Activated T-cell treated with anti-CD3 and anti-CD28 coated beads, Interleukin-2, amount 50 U/mL, for 72 hours (primary cell): ENCODE measurements at regions not wholly inside any gene's neighbourhood (a gene's known extent, or its start where the extent isn't known, plus 50 kb on each side); places are given as distances from the start of the nearest gene placed in this dataset.

Experiments used
- ATAC-seq, 2 donors: fragments of 150-1000 bp; cut with Tn5 transposase; replicated peaks in 1 of 2; 2 replicates each; pipeline ENCODE4 v1.10.0; 2021; ENCODE audit warnings: moderate library complexity in 2 of 2, mild to moderate bottlenecking in 1 of 2
- DNase-seq, 2 donors: peaks; one replicate each; pipeline ENCODE4 v3.0.0; 2021 to 2022; ENCODE audit warnings: mixed read lengths in 1 of 2
- H3K27ac Mint-ChIP-seq: one replicate; pipeline ENCODE4 v1.8.0; 2022; ENCODE audit warnings: mild to moderate bottlenecking, moderate library complexity, mixed read lengths
- H3K27me3 Mint-ChIP-seq: one replicate; pipeline ENCODE4 v1.8.0; 2022; ENCODE audit warnings: low read depth, mixed read lengths
- H3K36me3 Mint-ChIP-seq, 2 donors: one replicate each; pipeline ENCODE4 v1.8.0; 2022; ENCODE audit warnings: mixed read lengths in 2 of 2, mild to moderate bottlenecking in 1 of 2; ENCODE audit not compliant: insufficient read depth in 2 of 2
- H3K4me1 Mint-ChIP-seq: one replicate; pipeline ENCODE4 v1.8.0; 2022; ENCODE audit warnings: low read depth, mixed read lengths
- H3K4me3 Mint-ChIP-seq, 2 donors: one replicate each; pipeline ENCODE4 v1.8.0; 2022; ENCODE audit warnings: mild to moderate bottlenecking in 2 of 2, mixed read lengths in 2 of 2, moderate library complexity in 2 of 2
- H3K9me3 Mint-ChIP-seq, 2 donors: one replicate each; pipeline ENCODE4 v1.8.0; 2022; ENCODE audit warnings: mixed read lengths in 2 of 2

DNA sequence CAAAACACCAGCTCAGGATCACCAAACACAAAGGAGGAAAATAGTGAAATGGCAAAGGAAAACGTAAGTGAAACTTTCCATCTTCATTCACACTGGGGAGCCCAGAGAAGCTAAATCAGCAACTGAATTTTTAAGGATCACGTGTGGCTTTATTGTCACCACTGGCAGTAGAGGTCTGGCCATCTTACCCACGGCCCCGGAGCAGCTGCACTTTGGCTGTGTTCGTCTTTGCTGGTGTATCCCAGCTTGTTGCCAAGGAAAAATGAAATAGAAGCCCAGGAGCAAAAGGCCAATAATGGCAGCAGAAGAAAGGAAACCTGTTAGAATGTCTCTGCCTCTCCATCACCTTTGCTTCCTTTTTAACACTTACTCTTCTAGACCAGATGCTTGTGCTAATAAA, 274.7 kb downstream of the FOXO1 start:
- H3K36me3 Mint-ChIP-seq, result peaks cover 4% of the 10 kb centered on the region in 2 donors
- H3K27ac Mint-ChIP-seq, result no peak overlapping the region
- H3K4me1 Mint-ChIP-seq, result peaks cover 33% of the 10 kb centered on the region
- no peak overlapping the region for H3K4me3 Mint-ChIP-seq
- H3K27me3 Mint-ChIP-seq, result no peaks in the 10 kb centered on the region
- DNase-seq, result no peak
- H3K9me3 Mint-ChIP-seq, result peaks cover 4% of the 10 kb centered on the region in 2 donors
- no peak for ATAC-seq

DNA sequence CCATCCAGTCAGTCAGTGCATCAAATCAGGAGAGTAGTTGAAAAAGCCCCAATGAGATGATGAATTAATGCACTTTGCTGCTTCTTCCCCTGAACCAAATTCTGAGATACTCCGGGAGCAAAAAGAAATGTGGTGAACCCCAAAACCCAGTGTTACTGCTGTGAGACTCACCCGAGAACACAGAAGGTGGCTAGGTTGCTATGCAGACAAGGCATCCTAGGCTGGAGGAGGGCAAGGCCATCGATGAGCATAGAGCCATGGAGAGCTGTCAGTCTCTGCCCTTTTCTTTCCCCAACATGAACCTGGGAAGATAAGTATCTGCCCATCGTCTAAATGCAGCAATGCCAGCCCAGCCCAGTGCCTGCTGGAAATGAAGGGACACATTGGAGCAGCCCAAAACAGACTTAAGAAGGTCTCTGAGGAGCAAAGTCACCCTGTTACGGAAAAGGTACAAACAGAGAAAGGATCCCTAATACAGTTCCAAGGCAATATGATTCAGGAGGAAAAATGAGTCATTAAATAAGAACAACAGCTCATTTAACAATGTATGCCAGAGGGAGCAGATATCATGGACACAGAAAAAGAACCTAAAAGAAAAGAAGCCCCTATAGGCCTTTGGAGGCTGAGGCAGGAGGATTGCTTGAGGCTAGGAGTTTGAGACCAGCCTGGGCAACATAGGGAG, 272.0 kb downstream of the FOXO1 start:
- H3K9me3 Mint-ChIP-seq, result no peaks in the 10 kb centered on the region
- no peaks in the 10 kb centered on the region for H3K27me3 Mint-ChIP-seq
- DNase-seq, result no peak
- no peak overlapping the region for H3K4me3 Mint-ChIP-seq
- H3K36me3 Mint-ChIP-seq, result no peaks in the 10 kb centered on the region
- ATAC-seq, result no peak
- no peak overlapping the region for H3K27ac Mint-ChIP-seq
- peaks cover 10% of the 10 kb centered on the region for H3K4me1 Mint-ChIP-seq

DNA sequence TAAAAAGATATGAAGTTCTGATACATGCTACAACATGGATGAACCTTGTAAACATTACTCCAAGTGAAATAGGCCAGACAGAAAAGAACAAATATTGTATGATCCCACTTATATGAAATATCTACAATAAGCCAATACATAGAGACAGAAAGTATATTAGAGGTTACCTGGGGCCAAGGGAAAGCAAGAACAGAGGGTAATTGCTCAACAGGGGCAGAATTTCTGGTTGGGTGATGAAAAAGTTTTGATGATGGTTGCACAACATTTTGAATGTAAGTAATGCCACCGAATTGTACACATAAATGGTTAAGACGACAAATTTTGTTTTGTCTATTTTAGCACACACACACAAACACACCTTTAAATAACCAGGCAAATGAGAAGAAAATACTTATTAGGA, 268.4 kb downstream of the FOXO1 start:
- no peak overlapping the region for H3K4me3 Mint-ChIP-seq
- H3K9me3 Mint-ChIP-seq, result no peaks in the 10 kb centered on the region
- DNase-seq (no peak), ATAC-seq (no peak)
- H3K27ac Mint-ChIP-seq, result no peak overlapping the region
- no peaks in the 10 kb centered on the region for H3K36me3 Mint-ChIP-seq
- H3K4me1 Mint-ChIP-seq, result peaks cover 20% of the 10 kb centered on the region
- no peaks in the 10 kb centered on the region for H3K27me3 Mint-ChIP-seq

DNA sequence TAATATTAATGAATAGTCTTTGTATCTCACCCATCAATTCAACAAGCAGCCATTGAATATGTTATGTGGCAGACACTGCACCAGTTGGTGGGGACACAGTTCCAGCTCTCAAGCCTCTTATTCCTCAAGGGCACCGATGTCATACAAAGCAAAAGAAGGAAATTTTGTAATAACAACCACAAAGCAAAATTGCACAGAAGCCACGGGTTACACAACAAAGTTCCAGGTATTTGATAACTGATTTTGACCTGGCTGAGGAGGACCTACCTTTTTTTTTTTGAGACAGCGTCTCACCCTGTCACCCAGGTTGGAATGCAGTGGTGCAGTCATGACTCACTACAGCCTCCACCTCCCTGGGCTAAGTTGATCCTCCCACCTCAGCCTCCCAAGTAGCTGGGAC, 266.7 kb downstream of the FOXO1 start:
- DNase-seq (no peak), ATAC-seq (no peak)
- no peaks in the 10 kb centered on the region for H3K9me3 Mint-ChIP-seq
- H3K27ac Mint-ChIP-seq, result no peak overlapping the region
- peaks cover 28% of the 10 kb centered on the region for H3K4me1 Mint-ChIP-seq
- no peak overlapping the region for H3K4me3 Mint-ChIP-seq
- no peaks in the 10 kb centered on the region for H3K27me3 Mint-ChIP-seq
- no peaks in the 10 kb centered on the region for H3K36me3 Mint-ChIP-seq

DNA sequence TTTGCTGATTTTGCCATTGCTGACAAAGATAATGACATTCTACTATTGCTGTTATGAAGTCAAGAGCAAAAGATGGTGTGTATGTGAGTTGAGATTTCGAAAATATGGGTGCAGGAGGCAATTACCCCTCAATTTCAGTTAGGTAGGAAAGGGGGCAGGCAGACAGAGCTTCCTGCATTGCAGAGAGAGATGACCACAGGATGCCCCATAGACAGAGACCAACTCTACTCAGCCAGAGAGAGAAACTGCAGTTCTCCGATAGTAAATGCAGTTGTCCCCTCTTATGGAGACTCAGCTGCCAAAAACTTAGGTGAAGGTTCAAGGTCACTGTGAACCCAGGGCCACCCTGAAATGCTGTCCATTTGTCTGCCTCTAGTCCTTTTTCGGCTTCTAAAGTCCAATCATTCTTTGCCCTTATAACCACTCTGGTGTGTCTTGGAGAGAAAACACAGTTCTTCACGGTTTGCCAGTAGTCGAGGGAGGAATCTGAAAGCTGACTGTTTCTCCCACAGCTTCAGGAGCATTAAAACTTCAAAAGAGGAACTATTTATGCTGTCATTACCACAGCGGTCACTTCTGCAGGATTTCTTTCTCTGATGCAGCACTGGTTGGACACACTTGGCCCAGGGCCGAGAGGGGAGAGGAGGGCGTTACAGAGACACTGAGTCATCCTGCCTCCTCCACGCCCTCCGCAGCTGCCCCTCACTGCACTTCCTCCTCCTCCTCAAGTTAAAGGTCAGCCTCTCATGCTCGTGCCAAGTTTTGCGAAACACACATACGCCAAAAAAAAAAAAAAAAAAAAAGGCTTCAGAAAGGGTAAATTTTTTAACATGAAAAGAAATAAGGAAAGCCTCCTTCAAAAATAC, 264.3 kb downstream of the FOXO1 start:
- H3K27me3 Mint-ChIP-seq, result no peaks in the 10 kb centered on the region
- H3K4me1 Mint-ChIP-seq, result peaks cover 28% of the 10 kb centered on the region
- DNase-seq (peak; percentile 51 to 58), ATAC-seq (peak; percentile 90 to 94)
- H3K9me3 Mint-ChIP-seq, result no peaks in the 10 kb centered on the region
- H3K27ac Mint-ChIP-seq, result no peak overlapping the region
- H3K36me3 Mint-ChIP-seq, result no peaks in the 10 kb centered on the region
- H3K4me3 Mint-ChIP-seq, result peak overlapping the region; percentile 32 to 38

DNA sequence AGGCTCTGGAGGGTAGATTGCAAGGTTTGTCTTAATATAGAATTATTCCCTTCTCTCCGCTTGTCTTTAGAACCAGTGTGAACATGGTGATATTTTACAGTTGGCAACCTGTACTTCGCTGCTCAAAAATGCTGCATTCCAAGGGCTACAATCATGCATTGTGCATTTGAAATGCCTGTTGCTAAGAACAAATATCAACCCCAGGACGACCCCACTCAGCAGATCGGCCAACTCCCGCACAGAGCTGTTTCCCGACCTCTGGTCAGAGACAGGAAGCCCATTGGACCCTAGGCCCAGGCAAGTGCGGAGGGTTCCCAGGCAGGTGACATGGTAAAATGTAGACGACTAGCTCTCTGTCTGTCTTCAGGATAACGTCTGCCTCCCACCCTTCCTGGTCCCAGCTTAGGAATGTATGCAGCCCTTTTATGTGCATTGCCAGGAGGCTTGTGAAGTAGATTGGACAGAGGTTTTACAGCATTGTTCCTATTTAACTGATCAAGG, 263.5 kb downstream of the FOXO1 start:
- Mint-ChIP-seq H3K36me3 (no peaks in the 10 kb centered on the region), H3K27me3 (no peaks in the 10 kb centered on the region), H3K4me3 (peak overlapping the region in 1 of 2 donors; percentile 13), H3K27ac (no peak overlapping the region), H3K9me3 (no peaks in the 10 kb centered on the region), H3K4me1 (peaks cover 28% of the 10 kb centered on the region)
- ATAC-seq, result no peak
- no peak for DNase-seq

DNA sequence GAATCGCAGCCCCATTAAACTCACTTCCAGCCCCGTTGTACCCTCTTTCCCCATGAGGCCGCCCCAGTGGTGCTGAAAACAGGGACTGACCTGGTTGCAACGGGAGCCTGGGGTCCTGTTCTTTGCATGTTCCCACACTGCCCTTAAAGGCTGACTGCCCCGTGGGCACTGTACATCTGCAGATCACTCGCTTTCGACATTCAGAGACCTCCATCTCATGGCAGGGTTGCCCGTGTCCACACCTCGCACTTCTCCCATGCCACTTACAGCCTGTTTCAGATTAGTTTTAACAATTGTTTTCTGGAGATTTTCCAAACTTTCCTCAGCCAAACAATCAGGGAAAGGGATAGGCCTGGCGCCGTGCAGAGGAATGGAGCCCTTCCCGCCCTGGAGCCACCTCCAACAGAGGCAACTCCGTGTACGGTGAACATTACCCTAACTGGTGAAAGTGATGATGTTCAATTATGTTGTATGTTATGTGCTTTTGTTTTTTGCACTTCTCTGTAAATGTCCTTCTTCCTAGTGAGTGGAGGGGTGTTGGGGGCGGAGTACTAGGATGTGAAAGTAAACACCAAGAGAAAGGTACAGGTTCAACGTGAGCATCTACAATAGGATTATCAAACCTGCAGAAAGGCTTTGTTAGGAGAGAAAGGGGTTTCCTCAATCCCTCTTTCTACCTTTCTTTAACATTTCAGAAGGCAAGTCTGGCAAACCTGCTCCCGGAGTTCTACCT, 262.8 kb downstream of the FOXO1 start:
- DNase-seq (no peak), ATAC-seq (no peak)
- Mint-ChIP-seq H3K27ac (no peak overlapping the region), H3K4me3 (no peak overlapping the region), H3K36me3 (no peaks in the 10 kb centered on the region), H3K4me1 (peaks cover 28% of the 10 kb centered on the region), H3K9me3 (no peaks in the 10 kb centered on the region), H3K27me3 (no peaks in the 10 kb centered on the region)

DNA sequence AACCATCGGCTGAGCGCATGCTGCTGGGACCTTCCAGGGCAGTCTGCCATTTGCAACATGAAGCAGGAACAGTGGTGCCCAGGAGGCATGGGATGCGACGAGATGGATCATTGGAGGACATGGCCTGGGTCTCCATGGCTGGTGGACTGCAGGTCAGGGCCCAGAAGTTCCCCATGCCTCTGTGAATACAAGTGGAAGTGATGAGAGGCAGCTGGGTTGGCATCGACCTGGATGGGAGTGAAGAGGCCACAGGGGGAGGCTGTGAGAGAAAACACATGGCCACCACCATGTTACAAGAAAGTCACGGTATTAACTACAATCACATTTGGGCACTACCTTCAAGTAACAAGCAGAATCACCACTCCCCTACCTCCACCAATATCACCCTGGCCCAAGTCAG, 262.0 kb downstream of the FOXO1 start:
- H3K36me3 Mint-ChIP-seq, result no peaks in the 10 kb centered on the region
- ATAC-seq (no peak), DNase-seq (no peak)
- H3K4me1 Mint-ChIP-seq, result peaks cover 28% of the 10 kb centered on the region
- H3K4me3 Mint-ChIP-seq, result no peak overlapping the region
- no peak overlapping the region for H3K27ac Mint-ChIP-seq
- no peaks in the 10 kb centered on the region for H3K27me3 Mint-ChIP-seq
- H3K9me3 Mint-ChIP-seq, result no peaks in the 10 kb centered on the region

DNA sequence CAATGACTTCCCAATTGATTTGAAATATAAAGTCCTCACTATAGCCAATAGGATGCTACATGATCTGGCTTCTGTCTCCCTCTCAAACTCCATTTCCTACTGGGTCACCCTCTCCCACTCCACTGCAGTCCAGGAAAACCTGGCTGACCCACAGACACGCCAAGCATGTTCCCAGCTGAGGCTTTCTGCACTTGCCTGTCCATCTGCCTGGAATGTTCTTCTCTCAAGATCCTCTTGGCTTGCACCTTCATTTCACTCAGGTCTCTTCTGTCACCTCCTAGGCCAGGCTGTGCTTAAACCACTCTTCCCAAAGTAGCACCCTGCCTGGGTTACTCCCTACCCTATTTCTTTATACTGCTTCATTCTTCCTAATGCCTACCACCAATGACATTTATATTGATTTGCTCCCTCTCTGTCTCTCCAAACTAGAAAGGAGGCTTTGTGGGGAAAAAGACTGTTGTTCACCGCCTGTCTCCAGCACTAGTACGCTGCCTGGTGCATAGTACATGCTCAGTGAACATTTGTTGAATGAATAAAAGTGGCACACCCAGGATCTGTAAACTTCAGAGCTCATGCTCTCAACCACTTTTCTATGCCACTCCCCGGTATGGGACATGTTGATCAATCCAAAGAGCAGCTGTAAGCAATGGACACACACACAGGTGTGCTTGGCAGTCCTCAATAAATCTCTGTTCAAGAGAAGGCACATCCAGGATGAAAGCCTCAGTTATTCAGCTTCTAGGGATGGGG, 261.3 kb downstream of the FOXO1 start:
- Mint-ChIP-seq H3K9me3 (no peaks in the 10 kb centered on the region), H3K4me3 (no peak overlapping the region), H3K4me1 (peaks cover 28% of the 10 kb centered on the region), H3K27ac (no peak overlapping the region), H3K36me3 (no peaks in the 10 kb centered on the region), H3K27me3 (no peaks in the 10 kb centered on the region)
- ATAC-seq (no peak), DNase-seq (no peak)

DNA sequence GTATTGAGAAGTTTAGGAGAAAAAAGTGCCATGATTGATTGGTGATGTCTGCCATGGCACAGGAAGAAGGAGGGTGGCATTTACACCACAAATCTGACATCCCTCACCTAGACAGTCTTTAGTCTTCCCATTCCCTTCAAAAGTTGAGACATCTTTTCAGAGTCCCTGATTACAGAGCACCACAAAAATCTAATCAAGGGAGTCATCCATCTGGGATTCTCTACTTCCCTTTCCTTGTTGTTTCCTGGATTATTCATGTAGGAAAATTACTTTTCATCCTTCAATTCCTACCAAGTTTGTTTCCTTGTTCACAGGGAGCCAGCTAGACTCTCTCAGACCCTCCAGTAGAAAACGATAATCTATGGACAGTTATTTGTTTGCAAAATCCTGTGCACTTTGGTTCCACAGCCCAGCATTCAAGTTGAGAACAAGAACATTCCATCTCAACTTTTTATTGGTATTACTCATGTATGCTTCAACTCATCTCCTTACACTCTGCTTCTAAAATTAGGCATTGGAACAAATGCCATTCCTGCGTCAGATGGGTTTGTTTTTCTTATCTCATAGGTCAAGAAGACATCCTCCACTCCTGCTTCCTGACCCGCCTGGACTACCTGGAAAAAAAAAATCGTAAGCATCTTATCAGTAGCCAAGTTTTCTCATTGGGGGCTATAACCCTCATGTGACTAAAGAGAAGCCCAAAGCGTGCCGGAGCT, 259.9 kb downstream of the FOXO1 start:
- Mint-ChIP-seq H3K27ac (no peak overlapping the region), H3K27me3 (no peaks in the 10 kb centered on the region), H3K36me3 (peaks cover 0 to 4% of the 10 kb centered on the region in 2 donors)

DNA sequence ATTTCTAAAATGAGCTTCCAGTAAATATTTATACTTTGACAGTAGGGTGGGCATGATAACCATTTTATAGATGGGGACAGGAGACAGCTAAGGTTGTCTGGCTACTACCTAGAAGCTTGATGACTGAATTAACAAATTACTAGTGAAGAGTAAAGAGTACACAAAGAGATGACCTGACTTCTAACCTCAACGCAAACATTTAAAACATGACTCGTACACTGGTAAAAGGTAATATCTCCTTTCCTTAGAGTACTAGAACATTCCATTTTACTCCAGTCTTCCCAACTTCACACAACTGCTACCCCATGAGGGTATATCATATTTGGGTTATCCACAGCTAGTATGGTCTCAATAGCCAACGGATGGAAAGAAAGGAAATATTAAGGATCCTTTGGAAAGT, 258.9 kb downstream of the FOXO1 start:
- DNase-seq, result no peak
- H3K9me3 Mint-ChIP-seq, result peaks cover 2 to 3% of the 10 kb centered on the region in 2 donors
- peaks cover 0 to 4% of the 10 kb centered on the region in 2 donors for H3K36me3 Mint-ChIP-seq
- no peaks in the 10 kb centered on the region for H3K27me3 Mint-ChIP-seq
- ATAC-seq, result no peak
- H3K27ac Mint-ChIP-seq, result no peak overlapping the region
- H3K4me1 Mint-ChIP-seq, result peaks cover 13% of the 10 kb centered on the region
- no peak overlapping the region for H3K4me3 Mint-ChIP-seq

More for the DNA sequence above, 259.9 kb downstream of the FOXO1 start:
- Mint-ChIP-seq H3K4me3 (no peak overlapping the region), H3K9me3 (peaks cover 2 to 3% of the 10 kb centered on the region in 2 donors), H3K4me1 (peaks cover 23% of the 10 kb centered on the region)
- no peak for ATAC-seq
- no peak for DNase-seq

DNA sequence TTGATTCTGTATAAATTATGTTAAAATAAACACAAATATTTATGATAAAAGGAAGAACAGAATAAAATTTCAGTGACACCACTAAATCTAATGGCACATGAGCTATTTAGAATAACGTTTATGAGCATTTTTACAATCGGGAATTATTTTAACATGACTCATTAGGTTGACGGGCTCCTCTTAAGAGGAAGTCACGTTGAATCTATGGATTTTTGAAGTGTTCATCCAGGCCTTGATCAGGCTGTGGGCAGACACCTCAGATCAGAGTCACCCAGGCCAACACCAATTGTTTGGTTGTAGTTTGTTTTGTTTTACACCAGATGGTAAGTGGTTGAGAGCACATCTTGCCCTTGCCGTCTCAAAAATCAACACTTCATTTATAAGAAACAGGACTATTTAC, 257.8 kb downstream of the FOXO1 start:
- peaks cover 3% of the 10 kb centered on the region for H3K4me1 Mint-ChIP-seq
- H3K4me3 Mint-ChIP-seq, result no peak overlapping the region
- DNase-seq (no peak), ATAC-seq (no peak)
- no peak overlapping the region for H3K27ac Mint-ChIP-seq
- H3K36me3 Mint-ChIP-seq, result peaks cover 0 to 4% of the 10 kb centered on the region in 2 donors
- H3K9me3 Mint-ChIP-seq, result peaks cover 2 to 3% of the 10 kb centered on the region in 2 donors
- H3K27me3 Mint-ChIP-seq, result no peaks in the 10 kb centered on the region
